ENCODE measurements at regions not wholly inside any gene's neighbourhood (a gene's known extent, or its start where the extent isn't known, plus 50 kb on each side); places are given as distances from the start of the nearest gene placed in this dataset.
A peak's percentile ranks its signal among the peaks of the same experiment; 100 is the strongest.

- DNase-seq = no peak
Observed at GRCh38 chr2:8159966-8160603, 521.8 kb upstream of the ID2 start.

GRCh38 chr2:8160959-8161358 lies 520.9 kb upstream of the ID2 start:
- no peak for DNase-seq

GRCh38 chr2:8162552-8162951 lies 519.3 kb upstream of the ID2 start:
- no peak for DNase-seq

GRCh38 chr2:8165550-8165949 lies 516.3 kb upstream of the ID2 start:
- DNase-seq = no peak

- DNase-seq = no peak
Observed at GRCh38 chr2:8168022-8168717, 513.7 kb upstream of the ID2 start.

GRCh38 chr2:8168876-8169424 lies 512.9 kb upstream of the ID2 start:
- no peak for DNase-seq

GRCh38 chr2:8169443-8169842 lies 512.4 kb upstream of the ID2 start:
- DNase-seq = no peak

GRCh38 chr2:8170552-8171327 lies 511.1 kb upstream of the ID2 start:
- peak; percentile 27 for DNase-seq

- DNase-seq = no peak
Observed at GRCh38 chr2:8171608-8172007, 510.2 kb upstream of the ID2 start.

GRCh38 chr2:8172661-8173060 lies 509.2 kb upstream of the ID2 start:
- DNase-seq = no peak

- no peak for DNase-seq
Observed at GRCh38 chr2:8174641-8175257, 507.1 kb upstream of the ID2 start.

GRCh38 chr2:8176887-8177286 lies 505.0 kb upstream of the ID2 start:
- DNase-seq = no peak

- no peak for DNase-seq
Observed at GRCh38 chr2:8177566-8177965, 504.3 kb upstream of the ID2 start.

- no peak for DNase-seq
Observed at GRCh38 chr2:8178911-8179310, 502.9 kb upstream of the ID2 start.

- DNase-seq = no peak
Observed at GRCh38 chr2:8189316-8189715, 492.5 kb upstream of the ID2 start.

GRCh38 chr2:8190279-8190678 lies 491.6 kb upstream of the ID2 start:
- DNase-seq = no peak

GRCh38 chr2:8191427-8191826 lies 490.4 kb upstream of the ID2 start:
- DNase-seq = no peak

- no peak for DNase-seq
Observed at GRCh38 chr2:8193146-8193545, 488.7 kb upstream of the ID2 start.

GRCh38 chr2:8193686-8194615 lies 487.9 kb upstream of the ID2 start:
- peak; percentile 38 for DNase-seq

GRCh38 chr2:8195784-8196183 lies 486.1 kb upstream of the ID2 start:
- DNase-seq = no peak

- DNase-seq = no peak
Observed at GRCh38 chr2:8196316-8196715, 485.5 kb upstream of the ID2 start.

- DNase-seq = no peak
Observed at GRCh38 chr2:8197101-8197500, 484.8 kb upstream of the ID2 start.

All from NCI-H1436 (cell line).